ENCODE measurements at regions not wholly inside any gene's neighbourhood (a gene's known extent, or its start where the extent isn't known, plus 50 kb on each side); places are given as distances from the start of the nearest gene placed in this dataset.

DNA sequence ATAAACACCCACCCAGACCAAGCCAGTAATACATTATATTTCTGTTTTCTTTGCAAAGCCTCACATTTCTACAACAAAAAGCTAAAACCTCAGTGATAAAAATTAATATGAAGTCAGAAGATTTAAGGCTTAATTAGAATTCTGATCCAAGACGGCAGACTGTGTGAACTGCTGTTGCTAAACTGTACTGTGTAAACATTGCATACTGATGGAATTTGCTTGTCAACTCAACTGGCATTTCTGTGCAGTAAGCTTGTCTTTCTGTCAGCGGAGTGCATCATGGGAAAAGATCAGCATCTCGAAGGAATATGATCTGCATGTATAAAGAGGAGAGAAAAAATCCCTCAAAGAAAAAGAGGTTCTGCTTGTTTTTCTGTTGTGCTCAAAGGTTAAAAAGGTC, 69.4 kb upstream of the SPANXB1 start:
- TF ChIP-seq CREB1 (IDR thresholded peaks at IDR 0.05; ENCODE audit: low read depth), result no peak
- TF ChIP-seq EP300 (IDR thresholded peaks at IDR 0.05; ENCODE audit: borderline replicate concordance), result no peak
- no peak for TF ChIP-seq TCF12 (IDR thresholded peaks at IDR 0.05; ENCODE audit: low read depth)
- TF ChIP-seq, protein P1, sequence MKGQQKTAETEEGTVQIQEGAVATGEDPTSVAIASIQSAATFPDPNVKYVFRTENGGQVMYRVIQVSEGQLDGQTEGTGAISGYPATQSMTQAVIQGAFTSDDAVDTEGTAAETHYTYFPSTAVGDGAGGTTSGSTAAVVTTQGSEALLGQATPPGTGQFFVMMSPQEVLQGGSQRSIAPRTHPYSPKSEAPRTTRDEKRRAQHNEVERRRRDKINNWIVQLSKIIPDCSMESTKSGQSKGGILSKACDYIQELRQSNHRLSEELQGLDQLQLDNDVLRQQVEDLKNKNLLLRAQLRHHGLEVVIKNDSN (IDR thresholded peaks at IDR 0.05), result no peak
- no peak for TF ChIP-seq TAF1 (IDR thresholded peaks at IDR 0.05; ENCODE audit: low read depth)
- TF ChIP-seq, protein P2, sequence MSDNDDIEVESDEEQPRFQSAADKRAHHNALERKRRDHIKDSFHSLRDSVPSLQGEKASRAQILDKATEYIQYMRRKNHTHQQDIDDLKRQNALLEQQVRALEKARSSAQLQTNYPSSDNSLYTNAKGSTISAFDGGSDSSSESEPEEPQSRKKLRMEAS (IDR thresholded peaks at IDR 0.05), result no peak
- TF ChIP-seq YY1 (IDR thresholded peaks at IDR 0.05; ENCODE audit: low read depth), result no peak
- no peak for TF ChIP-seq TEAD4 (IDR thresholded peaks at IDR 0.05)
- no peak for TF ChIP-seq RAD21 (IDR thresholded peaks at IDR 0.05; ENCODE audit: low read depth)
- TF ChIP-seq EGR1 (IDR thresholded peaks at IDR 0.05), result no peak
- TF ChIP-seq CEBPB (IDR thresholded peaks at IDR 0.05), result no peak
- TF ChIP-seq NFIC (IDR thresholded peaks at IDR 0.05), result no peak

Measured in Ishikawa (cell line).